ENCODE measurements at regions not wholly inside any gene's neighbourhood (a gene's known extent, or its start where the extent isn't known, plus 50 kb on each side); places are given as distances from the start of the nearest gene placed in this dataset.

DNA sequence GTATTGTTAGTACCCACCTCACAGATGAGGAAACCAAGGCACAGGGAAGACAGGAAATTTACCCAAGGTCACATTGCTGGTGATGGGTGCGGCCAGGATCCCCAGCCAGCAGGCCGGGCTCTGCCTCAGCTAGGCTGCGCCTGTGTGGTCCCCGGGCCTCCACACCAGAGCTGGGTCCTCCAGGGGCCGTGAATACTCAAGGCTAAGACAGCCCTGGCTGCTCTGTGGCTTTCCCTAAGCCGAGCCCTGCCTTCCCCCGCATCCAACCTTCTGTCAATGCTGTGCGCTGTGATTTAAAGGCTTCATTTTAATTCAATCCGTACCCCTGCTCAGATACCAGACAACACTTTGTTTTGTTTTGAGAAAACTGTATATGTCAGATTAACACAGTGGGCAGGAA is 246.7 kb downstream of the TTLL2 start:
- no peak overlapping the region for H3K9ac ChIP-seq (ENCODE audit: insufficient read depth in 1 of 2, low read depth in 2 of 2, low read length in 2 of 2)
- no peaks in the 10 kb centered on the region for H3K9me3 ChIP-seq (replicated peaks; ENCODE audit: control insufficient read depth, insufficient read depth, low read depth, low read length)
- POLR2A ChIA-PET, result interaction anchor here (0.6 to 0.7 kb wide), 2 partner anchors 167 to 436 kb away, joined by 3 to 4 read pairs; no protein-coding TSS in a partner anchor
- peaks cover 16% of the 10 kb centered on the region; the same call in 1 of the 2 replicates for H4K20me1 ChIP-seq (replicated peaks; ENCODE audit: control insufficient read depth, insufficient read depth, low read length)
- TF ChIP-seq POLR2B (IDR thresholded peaks at IDR 0.05; ENCODE audit: low read depth, partially characterized antibody), result no peak
- no peak for TF ChIP-seq CCNT2 (IDR thresholded peaks at IDR 0.05; ENCODE audit: borderline replicate concordance, extremely low read depth, insufficient read length, low read depth, low read length)
- TF ChIP-seq ZNF354B (CRISPR knock-in tag; IDR thresholded peaks at IDR 0.05), result no peak
- TF ChIP-seq, protein P1, sequence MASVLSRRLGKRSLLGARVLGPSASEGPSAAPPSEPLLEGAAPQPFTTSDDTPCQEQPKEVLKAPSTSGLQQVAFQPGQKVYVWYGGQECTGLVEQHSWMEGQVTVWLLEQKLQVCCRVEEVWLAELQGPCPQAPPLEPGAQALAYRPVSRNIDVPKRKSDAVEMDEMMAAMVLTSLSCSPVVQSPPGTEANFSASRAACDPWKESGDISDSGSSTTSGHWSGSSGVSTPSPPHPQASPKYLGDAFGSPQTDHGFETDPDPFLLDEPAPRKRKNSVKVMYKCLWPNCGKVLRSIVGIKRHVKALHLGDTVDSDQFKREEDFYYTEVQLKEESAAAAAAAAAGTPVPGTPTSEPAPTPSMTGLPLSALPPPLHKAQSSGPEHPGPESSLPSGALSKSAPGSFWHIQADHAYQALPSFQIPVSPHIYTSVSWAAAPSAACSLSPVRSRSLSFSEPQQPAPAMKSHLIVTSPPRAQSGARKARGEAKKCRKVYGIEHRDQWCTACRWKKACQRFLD (CRISPR knock-in tag; IDR thresholded peaks at IDR 0.05), result no peak
- no peak for TF ChIP-seq ZZZ3 (IDR thresholded peaks at IDR 0.05)
- no peak for TF ChIP-seq PURB (CRISPR knock-in tag; IDR thresholded peaks at IDR 0.05; ENCODE audit: low read depth)
- no peak for TF ChIP-seq SAFB2 (IDR thresholded peaks at IDR 0.05; ENCODE audit: borderline replicate concordance, low read depth, low read length, severe bottlenecking)
- no peak for TF ChIP-seq ZNF778 (CRISPR knock-in tag; IDR thresholded peaks at IDR 0.05)
- DNase-seq (ENCODE audit: extremely low read depth in 1 of 4, low spot score in 3 of 4), result no peak
- no peak overlapping the region for H3K4me3 ChIP-seq
- FAIRE-seq, result no peak
- H3K4me1 ChIP-seq (replicated peaks in 1 of 2; ENCODE audit: control insufficient read depth in 2 of 2, insufficient read depth in 2 of 2, low read length in 2 of 2), result peaks cover 5 to 13% of the 10 kb centered on the region in 2 experiments; a peak in 4 of 5 replicates
- 5% methylated on average over 9 of the region's 9 CpGs for WGBS (ENCODE audit: insufficient coverage, low coverage, missing lambda C conversion rate)
- no TSS peak for BruUV-seq (replicated peaks)
- in situ Hi-C loops (cut with MboI), result no loop called here
- H3K36me3 ChIP-seq (ENCODE audit: control insufficient read depth, insufficient read depth, low read length), result no peaks in the 10 kb centered on the region
- no peaks in the 10 kb centered on the region for H3K9me1 ChIP-seq (ENCODE audit: control insufficient read depth, insufficient read depth, low read length)
- no peak overlapping the region for H3K4me2 ChIP-seq (ENCODE audit: insufficient read depth, low read length)
- CTCF ChIA-PET (ENCODE audit: low intra/inter-chr PET ratio), result no interaction called here
- intact Hi-C loops (cut with micrococcal nuclease), result no loop called here
- no peak overlapping the region for H3K27ac ChIP-seq (ENCODE audit: extremely low read depth, low read depth, low read length)
- no peaks in the 10 kb centered on the region for H3K79me2 ChIP-seq (ENCODE audit: control insufficient read depth, insufficient read depth, low read length)
- peaks cover 60 to 85% of the 10 kb centered on the region in 2 experiments for H3K27me3 ChIP-seq (ENCODE audit: control insufficient read depth in 2 of 2, insufficient read depth in 2 of 2, low read length in 2 of 2)
- no peak for ATAC-seq
- no peak overlapping the region for H2AFZ ChIP-seq (ENCODE audit: low read depth, low read length)
